ENCODE measurements at regions not wholly inside any gene's neighbourhood (a gene's known extent, or its start where the extent isn't known, plus 50 kb on each side); places are given as distances from the start of the nearest gene placed in this dataset.

GRCh38 chr7:36775676-36776075 is 51.4 kb upstream of the AOAH start:
- TF ChIP-seq SP1 (IDR thresholded peaks at IDR 0.05) (no peak), FOXA1 (IDR thresholded peaks at IDR 0.05) (no peak), FOXM1 (IDR thresholded peaks at IDR 0.05; ENCODE audit: borderline replicate concordance) (no peak), ARNT (IDR thresholded peaks at IDR 0.05) (no peak), ELF4 (IDR thresholded peaks at IDR 0.05) (no peak), CTBP1 (IDR thresholded peaks at IDR 0.05; ENCODE audit: borderline replicate concordance) (no peak), HDGF (IDR thresholded peaks at IDR 0.05; ENCODE audit: borderline replicate concordance) (no peak), BHLHE40 (IDR thresholded peaks at IDR 0.05; ENCODE audit: borderline replicate concordance) (no peak), NFRKB (IDR thresholded peaks at IDR 0.05) (no peak), L3MBTL2 (conservative IDR thresholded peaks at IDR 0.05) (no peak), ZNF384 (IDR thresholded peaks at IDR 0.05) (no peak)
- TF ChIP-seq, protein P1, sequence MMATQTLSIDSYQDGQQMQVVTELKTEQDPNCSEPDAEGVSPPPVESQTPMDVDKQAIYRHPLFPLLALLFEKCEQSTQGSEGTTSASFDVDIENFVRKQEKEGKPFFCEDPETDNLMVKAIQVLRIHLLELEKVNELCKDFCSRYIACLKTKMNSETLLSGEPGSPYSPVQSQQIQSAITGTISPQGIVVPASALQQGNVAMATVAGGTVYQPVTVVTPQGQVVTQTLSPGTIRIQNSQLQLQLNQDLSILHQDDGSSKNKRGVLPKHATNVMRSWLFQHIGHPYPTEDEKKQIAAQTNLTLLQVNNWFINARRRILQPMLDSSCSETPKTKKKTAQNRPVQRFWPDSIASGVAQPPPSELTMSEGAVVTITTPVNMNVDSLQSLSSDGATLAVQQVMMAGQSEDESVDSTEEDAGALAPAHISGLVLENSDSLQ (IDR thresholded peaks at IDR 0.05), result no peak
